K562 (cell line): ENCODE measurements at regions not wholly inside any gene's neighbourhood (a gene's known extent, or its start where the extent isn't known, plus 50 kb on each side); places are given as distances from the start of the nearest gene placed in this dataset.

Experiments used
- ATAC-seq: fragments of 200-7000 bp; cut with Tn5 transposase; 3 replicates; pipeline ENCODE4 v1.9.1; 2020; ENCODE audit warnings: moderate library complexity
- BruUV-seq: library from RNA; stranded (reverse); fragments of 400-500 nt; replicated peaks from 2 replicates; lab custom pipeline; 2021; lab: Mats Ljungman, UMichigan
- CTCF ChIA-PET: fragments of 300-600 bp; formaldehyde crosslinking; extraction: SDS; loops from one replicate; lab custom pipeline; 2021; ENCODE audit warnings: low intra/inter-chr PET ratio; lab: Yijun Ruan, JAX
- POLR2A ChIA-PET: fragments of 300-600, 350-650 bp; sonication (Branson Sonifier 250); formaldehyde crosslinking; extraction: SDS; loops from one replicate; lab custom pipeline; 2021; ENCODE audit warnings: antibody characterized with exemption, inconsistent platforms; lab: Yijun Ruan, JAX
- DNase-seq, 4 experiments: peaks; one replicate each; pipeline versions ENCODE4 v3.0.0 to v3.0.0-alpha.2; 2011 to 2018; ENCODE audit warnings: low spot score in 3 of 4, mixed read lengths in 3 of 4; ENCODE audit errors: extremely low read depth in 1 of 4
- FAIRE-seq: peaks from 2 replicates; lab custom pipeline; 2011; peaks lifted over from hg19 to GRCh38; lab: Jason Lieb, UNC
- H2AFZ ChIP-seq: 2 replicates; pipeline ENCODE4 v1.6.0; 2011; ENCODE audit warnings: low read depth, low read length, control low read depth, inconsistent platforms
- H3K27ac ChIP-seq: fragments of 200-600 bp; 3 replicates; pipeline ENCODE4 v1.8.0; 2011; ENCODE audit warnings: low read depth, mild to moderate bottlenecking, control low read depth, inconsistent platforms, low read length, moderate library complexity, mixed read lengths; ENCODE audit errors: extremely low read depth
- H3K27me3 ChIP-seq, 2 experiments: fragments of 300-600 bp in 1 of 2; 2 replicates in 1 of 2; 3 replicates in 1 of 2; pipeline versions ENCODE4 v1.6.0 to v1.8.0; 2011; ENCODE audit warnings: inconsistent platforms in 2 of 2, low read length in 2 of 2, mild to moderate bottlenecking in 1 of 2, mixed read lengths in 1 of 2, moderate library complexity in 1 of 2; ENCODE audit not compliant: control insufficient read depth in 2 of 2, insufficient read depth in 2 of 2
- H3K36me3 ChIP-seq: fragments of 300-600 bp; 3 replicates; pipeline ENCODE4 v1.8.0; 2011; ENCODE audit warnings: mild to moderate bottlenecking, low read length, inconsistent platforms; ENCODE audit not compliant: control insufficient read depth, insufficient read depth
- H3K4me1 ChIP-seq, 2 experiments: fragments of 200-600 bp in 1 of 2; replicated peaks in 1 of 2; 2 replicates in 1 of 2; 3 replicates in 1 of 2; pipeline versions ENCODE4 v1.5.1 to v1.8.0; 2011; ENCODE audit warnings: inconsistent platforms in 2 of 2, low read length in 2 of 2, mild to moderate bottlenecking in 1 of 2, mixed read lengths in 1 of 2, moderate library complexity in 1 of 2; ENCODE audit not compliant: control insufficient read depth in 2 of 2, insufficient read depth in 2 of 2
- H3K4me2 ChIP-seq: 2 replicates; pipeline ENCODE4 v1.6.1; 2011; ENCODE audit warnings: low read length, control low read depth, inconsistent platforms, mixed read lengths; ENCODE audit not compliant: insufficient read depth
- H3K4me3 ChIP-seq: fragments of 200-600 bp; sonication (generic), shearing (Covaris generic); 2 replicates; pipeline ENCODE4 v1.5.1; 2016; ENCODE audit warnings: control low read depth, inconsistent platforms
- H3K79me2 ChIP-seq: fragments of 200-600 bp; 3 replicates; pipeline ENCODE4 v1.8.0; 2011; ENCODE audit warnings: low read length, inconsistent platforms; ENCODE audit not compliant: control insufficient read depth, insufficient read depth
- H3K9ac ChIP-seq, 2 experiments: 2 replicates each; pipeline versions ENCODE4 v1.6.0 to v1.6.1; 2011; ENCODE audit warnings: low read depth in 2 of 2, low read length in 2 of 2, control low read depth in 1 of 2, inconsistent platforms in 1 of 2, mild to moderate bottlenecking in 1 of 2, mixed read lengths in 1 of 2; ENCODE audit not compliant: insufficient read depth in 1 of 2
- H3K9me1 ChIP-seq: one replicate; pipeline ENCODE4 v1.6.0; 2011; ENCODE audit warnings: inconsistent platforms, mild to moderate bottlenecking, low read length, moderate library complexity; ENCODE audit not compliant: control insufficient read depth, insufficient read depth
- H3K9me3 ChIP-seq: replicated peaks from 2 replicates; pipeline ENCODE4 v1.5.1; 2011; ENCODE audit warnings: low read depth, low read length, inconsistent platforms; ENCODE audit not compliant: control insufficient read depth, insufficient read depth
- H4K20me1 ChIP-seq: replicated peaks from 2 replicates; pipeline ENCODE4 v1.6.1; 2011; ENCODE audit warnings: low read length, inconsistent platforms, mixed read lengths; ENCODE audit not compliant: control insufficient read depth, insufficient read depth
- BDP1 ChIP-seq: IDR thresholded peaks from 3 replicates; pipeline ENCODE4 v1.6.1; 2011; ENCODE audit not compliant: insufficient read length, insufficient read depth
- BRD9 ChIP-seq: fragments of 450-650 bp; IDR thresholded peaks from 2 replicates; pipeline ENCODE4 v1.6.1; 2018; ENCODE audit warnings: low read depth; ENCODE audit not compliant: partially characterized antibody
- NCOA4 ChIP-seq: fragments of 450-650 bp; IDR thresholded peaks from 2 replicates; pipeline ENCODE4 v1.6.1; 2018; ENCODE audit warnings: mild to moderate bottlenecking; ENCODE audit not compliant: partially characterized antibody
- OTX1 ChIP-seq: fragments of 450-650 bp; formaldehyde crosslinking; IDR thresholded peaks from 2 replicates; pipeline ENCODE4 v1.4.0; 2022; ENCODE audit warnings: mild to moderate bottlenecking
- PHTF2 ChIP-seq: fragments of 250-450 bp; sonication (Bioruptor Pico); IDR thresholded peaks from 2 replicates; pipeline ENCODE4 v1.5.0; 2021; ENCODE audit warnings: mild to moderate bottlenecking
- WGBS: fragments of 100-300 bp; shearing (Covaris generic); methylation state at CpG from one replicate; pipeline ENCODE4 v1.1.6; 2016; ENCODE audit warnings: low coverage, mixed read lengths; ENCODE audit not compliant: insufficient coverage; ENCODE audit errors: missing lambda C conversion rate; 5-methylcytosine and 5-hydroxymethylcytosine counted together
- in situ Hi-C: fragments of 300-500 bp; cut with MboI; formaldehyde crosslinking; loops from 4 replicates; pipeline ENCODE4 v1.15.0; 2018; ENCODE audit warnings: inconsistent platforms, mixed read lengths
- intact Hi-C: fragments of 100-400 bp; cut with micrococcal nuclease; formaldehyde crosslinking; loops from 2 replicates; pipeline ENCODE4 v1.14.2; 2022
- TF ChIP-seq, protein P1 (sequence below): fragments of 250-450 bp; sonication (Bioruptor Pico); IDR thresholded peaks from 2 replicates; pipeline ENCODE4 v1.4.0; 2020

GRCh38 chr17:27380551-27380950, 75.7 kb upstream of the KSR1 start:
- Histone ChIP-seq H3K79me2 (no peaks in the 10 kb centered on the region), H3K36me3 (no peaks in the 10 kb centered on the region), H3K4me2 (peak overlapping the region; percentile 75), H3K4me3 (0 out of 2 replicates have a peak overlapping the region, but pooled peaks have one; percentile 9), H3K27ac (no peak overlapping the region), H3K27me3 (no peaks in the 10 kb centered on the region), H3K9ac (peak overlapping the region; percentile 27 to 83; a peak in 3 of 4 replicates), H2AFZ (peak overlapping the region; percentile 83), H4K20me1 (no peaks in the 10 kb centered on the region), H3K9me3 (no peaks in the 10 kb centered on the region; the same call in none of the 2 replicates), H3K9me1 (peaks cover 4% of the 10 kb centered on the region), H3K4me1 (peaks cover 26 to 30% of the 10 kb centered on the region in 2 experiments)
- ChIA-PET CTCF (interaction anchor here (0.7 to 1.6 kb wide), 4 partner anchors 75 to 222 kb away, joined by 3 to 13 read pairs (median 6); partner anchors contain the start of gene KSR1), POLR2A (interaction anchor here (1.4 kb wide), 1 partner anchor 9 kb away, joined by 3 read pairs; no protein-coding TSS in a partner anchor)
- WGBS = 68% methylated on average over 10 of the region's 10 CpGs
- intact Hi-C loops (loop anchor here (1.0 to 10.0 kb wide), 4 partner anchors 28 to 221 kb away; no protein-coding TSS in a partner anchor), in situ Hi-C loops (no loop called here)
- TF ChIP-seq PHTF2 (CRISPR knock-in tag) (no peak), BDP1 (no peak), OTX1 (CRISPR knock-in tag) (no peak), NCOA4 (no peak), BRD9 (no peak)
- TF ChIP-seq, protein P1, sequence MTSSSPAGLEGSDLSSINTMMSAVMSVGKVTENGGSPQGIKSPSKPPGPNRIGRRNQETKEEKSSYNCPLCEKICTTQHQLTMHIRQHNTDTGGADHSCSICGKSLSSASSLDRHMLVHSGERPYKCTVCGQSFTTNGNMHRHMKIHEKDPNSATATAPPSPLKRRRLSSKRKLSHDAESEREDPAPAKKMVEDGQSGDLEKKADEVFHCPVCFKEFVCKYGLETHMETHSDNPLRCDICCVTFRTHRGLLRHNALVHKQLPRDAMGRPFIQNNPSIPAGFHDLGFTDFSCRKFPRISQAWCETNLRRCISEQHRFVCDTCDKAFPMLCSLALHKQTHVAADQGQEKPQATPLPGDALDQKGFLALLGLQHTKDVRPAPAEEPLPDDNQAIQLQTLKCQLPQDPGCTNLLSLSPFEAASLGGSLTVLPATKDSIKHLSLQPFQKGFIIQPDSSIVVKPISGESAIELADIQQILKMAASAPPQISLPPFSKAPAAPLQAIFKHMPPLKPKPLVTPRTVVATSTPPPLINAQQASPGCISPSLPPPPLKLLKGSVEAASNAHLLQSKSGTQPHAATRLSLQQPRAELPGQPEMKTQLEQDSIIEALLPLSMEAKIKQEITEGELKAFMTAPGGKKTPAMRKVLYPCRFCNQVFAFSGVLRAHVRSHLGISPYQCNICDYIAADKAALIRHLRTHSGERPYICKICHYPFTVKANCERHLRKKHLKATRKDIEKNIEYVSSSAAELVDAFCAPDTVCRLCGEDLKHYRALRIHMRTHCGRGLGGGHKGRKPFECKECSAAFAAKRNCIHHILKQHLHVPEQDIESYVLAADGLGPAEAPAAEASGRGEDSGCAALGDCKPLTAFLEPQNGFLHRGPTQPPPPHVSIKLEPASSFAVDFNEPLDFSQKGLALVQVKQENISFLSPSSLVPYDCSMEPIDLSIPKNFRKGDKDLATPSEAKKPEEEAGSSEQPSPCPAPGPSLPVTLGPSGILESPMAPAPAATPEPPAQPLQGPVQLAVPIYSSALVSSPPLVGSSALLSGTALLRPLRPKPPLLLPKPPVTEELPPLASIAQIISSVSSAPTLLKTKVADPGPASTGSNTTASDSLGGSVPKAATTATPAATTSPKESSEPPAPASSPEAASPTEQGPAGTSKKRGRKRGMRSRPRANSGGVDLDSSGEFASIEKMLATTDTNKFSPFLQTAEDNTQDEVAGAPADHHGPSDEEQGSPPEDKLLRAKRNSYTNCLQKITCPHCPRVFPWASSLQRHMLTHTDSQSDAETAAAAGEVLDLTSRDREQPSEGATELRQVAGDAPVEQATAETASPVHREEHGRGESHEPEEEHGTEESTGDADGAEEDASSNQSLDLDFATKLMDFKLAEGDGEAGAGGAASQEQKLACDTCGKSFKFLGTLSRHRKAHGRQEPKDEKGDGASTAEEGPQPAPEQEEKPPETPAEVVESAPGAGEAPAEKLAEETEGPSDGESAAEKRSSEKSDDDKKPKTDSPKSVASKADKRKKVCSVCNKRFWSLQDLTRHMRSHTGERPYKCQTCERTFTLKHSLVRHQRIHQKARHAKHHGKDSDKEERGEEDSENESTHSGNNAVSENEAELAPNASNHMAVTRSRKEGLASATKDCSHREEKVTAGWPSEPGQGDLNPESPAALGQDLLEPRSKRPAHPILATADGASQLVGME (CRISPR knock-in tag) = 0 out of 2 replicates have a peak, but pooled peaks have one; percentile 12
- peak in 1 of 4 experiments; percentile 7 for DNase-seq
- BruUV-seq = no TSS peak
- ATAC-seq = peak; percentile 4
- FAIRE-seq = no peak
